D721Med (cell line): ENCODE measurements at regions not wholly inside any gene's neighbourhood (a gene's known extent, or its start where the extent isn't known, plus 50 kb on each side); places are given as distances from the start of the nearest gene placed in this dataset.

ENCODE experiments used
- DNase-seq: peaks from one replicate; pipeline ENCODE4 v3.0.0; 2011; ENCODE audit warnings: low spot score; ENCODE audit not compliant: insufficient read length
- FAIRE-seq: peaks from 2 replicates; lab custom pipeline; 2011; peaks lifted over from hg19 to GRCh38; lab: Jason Lieb, UNC
- CTCF ChIP-seq: IDR thresholded peaks from 2 replicates; pipeline ENCODE4 v1.5.1; 2012; ENCODE audit warnings: mild to moderate bottlenecking, control low read depth; ENCODE audit not compliant: insufficient read depth; ENCODE audit errors: missing control alignments

- FAIRE-seq (no peak), DNase-seq (no peak)
- TF ChIP-seq CTCF = no peak
Observed at GRCh38 chr18:55024564-55024963, 65.3 kb upstream of the CCDC68 start.

- no peak for TF ChIP-seq CTCF
- no peak for DNase-seq
Observed at GRCh38 chr18:55018602-55019001, 59.3 kb upstream of the CCDC68 start.

GRCh38 chr18:55014095-55014494 lies 54.8 kb upstream of the CCDC68 start:
- no peak for FAIRE-seq
- DNase-seq = no peak
- TF ChIP-seq CTCF = no peak

More at GRCh38 chr18:55018602-55019001, 59.3 kb upstream of the CCDC68 start:
- FAIRE-seq = peak; percentile 96

GRCh38 chr18:55013685-55014084 lies 54.4 kb upstream of the CCDC68 start:
- FAIRE-seq (peak; percentile 98), DNase-seq (no peak)
- no peak for TF ChIP-seq CTCF

GRCh38 chr18:55013086-55013485 lies 53.8 kb upstream of the CCDC68 start:
- no peak for TF ChIP-seq CTCF
- no peak for FAIRE-seq

GRCh38 chr18:55012008-55012407 lies 52.7 kb upstream of the CCDC68 start:
- TF ChIP-seq CTCF = no peak
- no peak for DNase-seq
- FAIRE-seq = no peak

More at GRCh38 chr18:55013086-55013485, 53.8 kb upstream of the CCDC68 start:
- DNase-seq = no peak
